Hematopoietic multipotent progenitor cell treated with erythropoietin and hydrocortisone succinate and interleukin-3 and kit ligand, for 4 days (in vitro differentiated cells): ENCODE measurements at regions not wholly inside any gene's neighbourhood (a gene's known extent, or its start where the extent isn't known, plus 50 kb on each side); places are given as distances from the start of the nearest gene placed in this dataset.
"Not testable (repeated sequence)": the region's sequence is repeated elsewhere in the genome, so short reads cannot be mapped to it uniquely, and the experiment has no call there.

Source experiments
- DNase-seq: peaks from one replicate; pipeline ENCODE4 v3.0.0-alpha.2; 2015

- not testable (repeated sequence) for DNase-seq
Measured at GRCh38 chr22:11352287-11352686, 4175.7 kb upstream of the OR11H1 start.

- DNase-seq, result no peak
Measured at GRCh38 chr22:11360632-11361031, 4167.4 kb upstream of the OR11H1 start.

- DNase-seq, result not testable (repeated sequence)
Measured at GRCh38 chr22:11361496-11361895, 4166.5 kb upstream of the OR11H1 start.

GRCh38 chr22:11369612-11370307, 4158.2 kb upstream of the OR11H1 start:
- not testable (repeated sequence) for DNase-seq

- DNase-seq, result not testable (repeated sequence)
Measured at GRCh38 chr22:11370311-11370710, 4157.7 kb upstream of the OR11H1 start.
